ENCODE measurements at regions not wholly inside any gene's neighbourhood (a gene's known extent, or its start where the extent isn't known, plus 50 kb on each side); places are given as distances from the start of the nearest gene placed in this dataset.
A peak's percentile ranks its signal among the peaks of the same experiment; 100 is the strongest.

DNA sequence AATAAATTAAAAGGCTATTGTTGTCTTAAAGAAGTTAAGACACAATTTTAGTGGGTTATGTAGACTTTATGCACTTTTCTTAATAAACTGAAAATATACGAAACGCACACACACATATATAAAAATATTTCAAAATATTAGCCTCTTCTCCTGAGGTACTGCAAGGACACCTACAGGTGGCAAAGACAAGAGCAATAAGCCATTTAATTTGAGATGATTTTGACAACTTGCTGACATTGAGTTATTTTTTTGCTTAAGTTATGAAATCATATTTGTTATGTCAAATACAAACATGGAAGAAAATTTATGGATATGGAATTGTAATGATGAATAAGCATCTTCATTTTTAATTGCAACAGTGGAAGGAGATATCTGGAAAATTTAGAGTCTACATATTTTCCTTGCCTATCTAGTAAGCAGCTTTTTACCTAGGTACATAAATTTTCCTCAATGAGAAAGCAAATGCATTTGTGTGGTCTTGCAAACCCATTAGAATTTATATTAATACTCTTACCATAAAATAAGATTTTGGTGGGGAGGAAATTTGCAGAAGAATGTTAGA lies 301.6 kb downstream of the ISL1 start:
- H2AFZ ChIP-seq (ENCODE audit: low read depth, low read length, severe bottlenecking), result no peak overlapping the region
- H3K4me3 ChIP-seq (ENCODE audit: insufficient read depth, low read length, poor library complexity, severe bottlenecking), result no peak overlapping the region
- H3F3A ChIP-seq (ENCODE audit: insufficient read depth), result no peaks in the 10 kb centered on the region
- TF ChIP-seq, protein P1, sequence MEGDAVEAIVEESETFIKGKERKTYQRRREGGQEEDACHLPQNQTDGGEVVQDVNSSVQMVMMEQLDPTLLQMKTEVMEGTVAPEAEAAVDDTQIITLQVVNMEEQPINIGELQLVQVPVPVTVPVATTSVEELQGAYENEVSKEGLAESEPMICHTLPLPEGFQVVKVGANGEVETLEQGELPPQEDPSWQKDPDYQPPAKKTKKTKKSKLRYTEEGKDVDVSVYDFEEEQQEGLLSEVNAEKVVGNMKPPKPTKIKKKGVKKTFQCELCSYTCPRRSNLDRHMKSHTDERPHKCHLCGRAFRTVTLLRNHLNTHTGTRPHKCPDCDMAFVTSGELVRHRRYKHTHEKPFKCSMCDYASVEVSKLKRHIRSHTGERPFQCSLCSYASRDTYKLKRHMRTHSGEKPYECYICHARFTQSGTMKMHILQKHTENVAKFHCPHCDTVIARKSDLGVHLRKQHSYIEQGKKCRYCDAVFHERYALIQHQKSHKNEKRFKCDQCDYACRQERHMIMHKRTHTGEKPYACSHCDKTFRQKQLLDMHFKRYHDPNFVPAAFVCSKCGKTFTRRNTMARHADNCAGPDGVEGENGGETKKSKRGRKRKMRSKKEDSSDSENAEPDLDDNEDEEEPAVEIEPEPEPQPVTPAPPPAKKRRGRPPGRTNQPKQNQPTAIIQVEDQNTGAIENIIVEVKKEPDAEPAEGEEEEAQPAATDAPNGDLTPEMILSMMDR (IDR thresholded peaks at IDR 0.05; ENCODE audit: insufficient read depth, low read length, poor library complexity, severe bottlenecking), result peak; percentile 12
- no peak for TF ChIP-seq EZH2phosphoT487 (conservative IDR thresholded peaks at IDR 0.05; ENCODE audit: low read length)
- no peak overlapping the region for H3K4me2 ChIP-seq (ENCODE audit: low read depth, low read length, poor library complexity, severe bottlenecking)
- H4K20me1 ChIP-seq (ENCODE audit: low read depth, low read length), result no peaks in the 10 kb centered on the region
- H3K27me3 ChIP-seq (ENCODE audit: low read length), result no peaks in the 10 kb centered on the region
- no peaks in the 10 kb centered on the region for H3K9me3 ChIP-seq (ENCODE audit: insufficient read depth, low read length)
- H3K9me2 ChIP-seq (replicated peaks; ENCODE audit: insufficient read depth, low read length), result no peaks in the 10 kb centered on the region
- no peak overlapping the region for H3K9ac ChIP-seq (ENCODE audit: low read length)
- no peaks in the 10 kb centered on the region for H3K79me2 ChIP-seq (ENCODE audit: insufficient read depth, low read length)
- no peak overlapping the region for H3K27ac ChIP-seq (ENCODE audit: low read depth, low read length)
- no peaks in the 10 kb centered on the region for H3K36me3 ChIP-seq (ENCODE audit: low read length)

DNA sequence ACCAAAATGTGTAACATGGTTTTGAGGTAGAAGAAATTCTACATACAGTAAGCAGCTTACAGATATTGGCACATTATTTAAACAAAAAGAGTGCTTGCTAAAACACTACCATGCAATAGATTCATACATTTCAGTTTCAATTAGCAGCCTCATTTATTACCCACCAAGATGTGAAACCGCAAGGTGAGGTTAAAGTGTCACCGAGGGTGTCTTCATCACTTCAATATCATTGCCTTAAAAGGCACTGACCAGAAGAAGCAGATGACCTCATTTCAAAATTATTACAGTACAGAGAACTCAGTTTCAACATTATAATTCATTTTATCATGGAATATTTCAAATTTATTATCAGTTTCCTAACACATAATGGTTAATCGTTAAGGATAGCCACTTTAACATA lies 302.2 kb downstream of the ISL1 start:
- TF ChIP-seq, protein P1 (IDR thresholded peaks at IDR 0.05; ENCODE audit: insufficient read depth, low read length, poor library complexity, severe bottlenecking), result no peak
- no peak for TF ChIP-seq EZH2phosphoT487 (conservative IDR thresholded peaks at IDR 0.05; ENCODE audit: low read length)
- Histone ChIP-seq H3K79me2 (ENCODE audit: insufficient read depth, low read length) (no peaks in the 10 kb centered on the region), H3F3A (ENCODE audit: insufficient read depth) (no peaks in the 10 kb centered on the region), H3K4me2 (ENCODE audit: low read depth, low read length, poor library complexity, severe bottlenecking) (no peak overlapping the region), H3K27ac (ENCODE audit: low read depth, low read length) (no peak overlapping the region), H3K9me2 (replicated peaks; ENCODE audit: insufficient read depth, low read length) (no peaks in the 10 kb centered on the region), H4K20me1 (ENCODE audit: low read depth, low read length) (no peaks in the 10 kb centered on the region), H3K9ac (ENCODE audit: low read length) (no peak overlapping the region), H3K9me3 (ENCODE audit: insufficient read depth, low read length) (no peaks in the 10 kb centered on the region), H2AFZ (ENCODE audit: low read depth, low read length, severe bottlenecking) (no peak overlapping the region), H3K27me3 (ENCODE audit: low read length) (no peaks in the 10 kb centered on the region), H3K4me3 (ENCODE audit: insufficient read depth, low read length, poor library complexity, severe bottlenecking) (no peak overlapping the region), H3K36me3 (ENCODE audit: low read length) (no peaks in the 10 kb centered on the region)

DNA sequence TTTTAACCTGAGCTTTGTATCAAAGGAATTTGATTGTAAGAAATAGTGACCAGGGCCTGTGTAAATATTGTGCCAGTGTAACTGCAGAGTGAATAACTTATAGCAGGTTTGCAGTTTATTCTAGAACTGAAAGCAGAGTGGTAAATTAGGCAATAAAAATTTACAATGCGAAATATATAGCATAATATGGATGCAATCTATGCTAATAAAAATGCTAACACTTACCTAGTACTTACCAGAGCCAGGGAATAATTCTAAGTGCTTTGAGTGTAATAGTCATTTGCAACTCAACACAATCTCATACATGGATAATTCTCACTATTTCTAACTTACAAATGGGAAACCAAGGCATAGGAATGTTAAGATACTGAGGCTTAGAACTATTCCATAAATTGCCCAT lies 303.4 kb downstream of the ISL1 start:
- Histone ChIP-seq H3K9me2 (replicated peaks; ENCODE audit: insufficient read depth, low read length) (no peaks in the 10 kb centered on the region), H3K36me3 (ENCODE audit: low read length) (no peaks in the 10 kb centered on the region), H3K9ac (ENCODE audit: low read length) (no peak overlapping the region), H3F3A (ENCODE audit: insufficient read depth) (no peaks in the 10 kb centered on the region), H3K4me3 (ENCODE audit: insufficient read depth, low read length, poor library complexity, severe bottlenecking) (no peak overlapping the region), H3K27ac (ENCODE audit: low read depth, low read length) (no peak overlapping the region), H2AFZ (ENCODE audit: low read depth, low read length, severe bottlenecking) (no peak overlapping the region), H4K20me1 (ENCODE audit: low read depth, low read length) (no peaks in the 10 kb centered on the region), H3K9me3 (ENCODE audit: insufficient read depth, low read length) (no peaks in the 10 kb centered on the region), H3K4me2 (ENCODE audit: low read depth, low read length, poor library complexity, severe bottlenecking) (no peak overlapping the region), H3K27me3 (ENCODE audit: low read length) (no peaks in the 10 kb centered on the region), H3K79me2 (ENCODE audit: insufficient read depth, low read length) (no peaks in the 10 kb centered on the region)
- no peak for TF ChIP-seq EZH2phosphoT487 (conservative IDR thresholded peaks at IDR 0.05; ENCODE audit: low read length)
- TF ChIP-seq, protein P1 (IDR thresholded peaks at IDR 0.05; ENCODE audit: insufficient read depth, low read length, poor library complexity, severe bottlenecking), result no peak

Data from SU-DHL-6 (cell line).